Ishikawa (cell line): ENCODE measurements at regions not wholly inside any gene's neighbourhood (a gene's known extent, or its start where the extent isn't known, plus 50 kb on each side); places are given as distances from the start of the nearest gene placed in this dataset.

Source experiments
- CEBPB ChIP-seq: IDR thresholded peaks from 2 replicates; pipeline ENCODE4 v1.6.1; 2012
- CREB1 ChIP-seq: IDR thresholded peaks from 2 replicates; pipeline ENCODE4 v1.6.1; 2012; ENCODE audit warnings: low read depth
- EGR1 ChIP-seq: IDR thresholded peaks from 2 replicates; pipeline ENCODE4 v1.6.1; 2012
- FOXM1 ChIP-seq: IDR thresholded peaks from 2 replicates; pipeline ENCODE4 v1.6.1; 2012; ENCODE audit warnings: low read depth, borderline replicate concordance
- NFIC ChIP-seq: IDR thresholded peaks from 2 replicates; pipeline ENCODE4 v1.6.1; 2012
- RAD21 ChIP-seq: IDR thresholded peaks from 2 replicates; pipeline ENCODE4 v1.6.1; 2012; ENCODE audit warnings: low read depth
- TAF1 ChIP-seq: IDR thresholded peaks from 2 replicates; pipeline ENCODE4 v1.6.1; 2012; ENCODE audit warnings: low read depth, mild to moderate bottlenecking
- TCF12 ChIP-seq: IDR thresholded peaks from 2 replicates; pipeline ENCODE4 v1.6.1; 2012; ENCODE audit warnings: low read depth
- YY1 ChIP-seq: IDR thresholded peaks from 2 replicates; pipeline ENCODE4 v1.6.1; 2012; ENCODE audit warnings: low read depth
- ZBTB7A ChIP-seq: IDR thresholded peaks from 2 replicates; pipeline ENCODE4 v1.6.1; 2012; ENCODE audit warnings: low read depth
- TF ChIP-seq, protein P1 (sequence below): IDR thresholded peaks from 2 replicates; pipeline ENCODE4 v1.6.1; 2012; ENCODE audit warnings: low read depth, mild to moderate bottlenecking
- TF ChIP-seq, protein P2 (sequence below): IDR thresholded peaks from 2 replicates; pipeline ENCODE4 v1.6.1; 2012

DNA sequence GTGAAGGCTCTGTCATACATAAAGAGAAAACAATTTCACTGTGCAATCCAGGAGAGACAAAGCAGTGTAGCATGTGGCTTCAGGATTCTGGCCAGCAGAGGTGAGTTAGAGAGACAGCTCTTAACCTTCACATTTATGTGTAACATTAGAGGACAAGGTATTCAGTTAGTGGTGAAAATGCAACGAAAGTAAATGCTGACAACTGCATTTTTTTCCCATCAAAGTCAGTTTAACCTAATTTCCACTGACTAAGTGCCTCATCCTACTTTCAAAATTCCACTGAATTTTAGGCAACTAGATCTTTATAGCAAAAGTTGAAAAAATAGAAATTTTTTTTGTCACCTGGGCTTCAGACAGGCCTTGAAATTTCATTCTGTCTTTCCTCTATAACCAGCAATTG, 130.8 kb upstream of the LNX1 start:
- TF ChIP-seq, protein P1, sequence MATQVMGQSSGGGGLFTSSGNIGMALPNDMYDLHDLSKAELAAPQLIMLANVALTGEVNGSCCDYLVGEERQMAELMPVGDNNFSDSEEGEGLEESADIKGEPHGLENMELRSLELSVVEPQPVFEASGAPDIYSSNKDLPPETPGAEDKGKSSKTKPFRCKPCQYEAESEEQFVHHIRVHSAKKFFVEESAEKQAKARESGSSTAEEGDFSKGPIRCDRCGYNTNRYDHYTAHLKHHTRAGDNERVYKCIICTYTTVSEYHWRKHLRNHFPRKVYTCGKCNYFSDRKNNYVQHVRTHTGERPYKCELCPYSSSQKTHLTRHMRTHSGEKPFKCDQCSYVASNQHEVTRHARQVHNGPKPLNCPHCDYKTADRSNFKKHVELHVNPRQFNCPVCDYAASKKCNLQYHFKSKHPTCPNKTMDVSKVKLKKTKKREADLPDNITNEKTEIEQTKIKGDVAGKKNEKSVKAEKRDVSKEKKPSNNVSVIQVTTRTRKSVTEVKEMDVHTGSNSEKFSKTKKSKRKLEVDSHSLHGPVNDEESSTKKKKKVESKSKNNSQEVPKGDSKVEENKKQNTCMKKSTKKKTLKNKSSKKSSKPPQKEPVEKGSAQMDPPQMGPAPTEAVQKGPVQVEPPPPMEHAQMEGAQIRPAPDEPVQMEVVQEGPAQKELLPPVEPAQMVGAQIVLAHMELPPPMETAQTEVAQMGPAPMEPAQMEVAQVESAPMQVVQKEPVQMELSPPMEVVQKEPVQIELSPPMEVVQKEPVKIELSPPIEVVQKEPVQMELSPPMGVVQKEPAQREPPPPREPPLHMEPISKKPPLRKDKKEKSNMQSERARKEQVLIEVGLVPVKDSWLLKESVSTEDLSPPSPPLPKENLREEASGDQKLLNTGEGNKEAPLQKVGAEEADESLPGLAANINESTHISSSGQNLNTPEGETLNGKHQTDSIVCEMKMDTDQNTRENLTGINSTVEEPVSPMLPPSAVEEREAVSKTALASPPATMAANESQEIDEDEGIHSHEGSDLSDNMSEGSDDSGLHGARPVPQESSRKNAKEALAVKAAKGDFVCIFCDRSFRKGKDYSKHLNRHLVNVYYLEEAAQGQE = no peak
- TF ChIP-seq FOXM1 (no peak), NFIC (no peak), YY1 (no peak), CEBPB (no peak), TAF1 (no peak), RAD21 (no peak), EGR1 (no peak), CREB1 (no peak), ZBTB7A (no peak), TCF12 (no peak)
- TF ChIP-seq, protein P2, sequence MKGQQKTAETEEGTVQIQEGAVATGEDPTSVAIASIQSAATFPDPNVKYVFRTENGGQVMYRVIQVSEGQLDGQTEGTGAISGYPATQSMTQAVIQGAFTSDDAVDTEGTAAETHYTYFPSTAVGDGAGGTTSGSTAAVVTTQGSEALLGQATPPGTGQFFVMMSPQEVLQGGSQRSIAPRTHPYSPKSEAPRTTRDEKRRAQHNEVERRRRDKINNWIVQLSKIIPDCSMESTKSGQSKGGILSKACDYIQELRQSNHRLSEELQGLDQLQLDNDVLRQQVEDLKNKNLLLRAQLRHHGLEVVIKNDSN = no peak
